Activated naive CD4-positive, alpha-beta T cell treated with anti-CD3 and anti-CD28 coated beads for 36 hours (primary cell): ENCODE measurements at regions not wholly inside any gene's neighbourhood (a gene's known extent, or its start where the extent isn't known, plus 50 kb on each side); places are given as distances from the start of the nearest gene placed in this dataset.

Experiments used
- CTCF ChIA-PET: fragments of 350-600 bp; sonication (Branson Sonifier 250); formaldehyde crosslinking; loops from one replicate; lab custom pipeline; 2021; ENCODE audit warnings: antibody characterized with exemption; lab: Charles Lee
- DNase-seq: peaks from one replicate; pipeline ENCODE4 v3.0.0-alpha.2; 2020
- H3K27ac Mint-ChIP-seq: one replicate; pipeline ENCODE4 v1.8.0; 2021; ENCODE audit warnings: mild to moderate bottlenecking, mixed read lengths
- H3K27me3 Mint-ChIP-seq: one replicate; pipeline ENCODE4 v1.8.0; 2021; ENCODE audit warnings: low read depth, mixed read lengths
- H3K36me3 Mint-ChIP-seq: one replicate; pipeline ENCODE4 v1.8.0; 2021; ENCODE audit warnings: low read depth, mixed read lengths
- H3K4me1 Mint-ChIP-seq: one replicate; pipeline ENCODE4 v1.8.0; 2021; ENCODE audit warnings: low read depth, mixed read lengths
- H3K4me3 Mint-ChIP-seq: one replicate; pipeline ENCODE4 v1.8.0; 2021; ENCODE audit warnings: mild to moderate bottlenecking, moderate library complexity, mixed read lengths
- H3K9me3 Mint-ChIP-seq: one replicate; pipeline ENCODE4 v1.8.0; 2021; ENCODE audit warnings: mixed read lengths
- intact Hi-C: fragments of 100-400 bp; cut with micrococcal nuclease; formaldehyde crosslinking; loops from one replicate; pipeline ENCODE4 v1.15.1; 2023

- Mint-ChIP-seq H3K27ac (no peak overlapping the region), H3K4me1 (no peaks in the 10 kb centered on the region), H3K4me3 (no peak overlapping the region), H3K9me3 (no peaks in the 10 kb centered on the region), H3K27me3 (no peaks in the 10 kb centered on the region), H3K36me3 (no peaks in the 10 kb centered on the region)
- intact Hi-C loops, result no loop called here
- CTCF ChIA-PET, result no interaction called here
- DNase-seq, result no peak
Observed at GRCh38 chr4:144906181-144906925, 191.6 kb downstream of the ANAPC10 start.

- Mint-ChIP-seq H3K27ac (no peak overlapping the region), H3K36me3 (no peaks in the 10 kb centered on the region), H3K4me3 (no peak overlapping the region), H3K9me3 (no peaks in the 10 kb centered on the region), H3K27me3 (no peaks in the 10 kb centered on the region), H3K4me1 (no peaks in the 10 kb centered on the region)
- CTCF ChIA-PET, result interaction anchor here (0.6 kb wide), 1 partner anchor 1150 kb away, joined by 4 read pairs; no protein-coding TSS in a partner anchor
- intact Hi-C loops, result no loop called here
- no peak for DNase-seq
Observed at GRCh38 chr4:144910723-144911122, 187.3 kb downstream of the ANAPC10 start.
